ENCODE measurements at regions not wholly inside any gene's neighbourhood (a gene's known extent, or its start where the extent isn't known, plus 50 kb on each side); places are given as distances from the start of the nearest gene placed in this dataset.

- DNase-seq, result no peak
These were observed 350.0 kb upstream of the BCHE start for GRCh38 chr3:166187237-166187636.

GRCh38 chr3:166186003-166186402 lies 348.8 kb upstream of the BCHE start:
- no peak for DNase-seq

- no peak for DNase-seq
These were observed 339.9 kb upstream of the BCHE start for GRCh38 chr3:166177130-166177529.

DNA sequence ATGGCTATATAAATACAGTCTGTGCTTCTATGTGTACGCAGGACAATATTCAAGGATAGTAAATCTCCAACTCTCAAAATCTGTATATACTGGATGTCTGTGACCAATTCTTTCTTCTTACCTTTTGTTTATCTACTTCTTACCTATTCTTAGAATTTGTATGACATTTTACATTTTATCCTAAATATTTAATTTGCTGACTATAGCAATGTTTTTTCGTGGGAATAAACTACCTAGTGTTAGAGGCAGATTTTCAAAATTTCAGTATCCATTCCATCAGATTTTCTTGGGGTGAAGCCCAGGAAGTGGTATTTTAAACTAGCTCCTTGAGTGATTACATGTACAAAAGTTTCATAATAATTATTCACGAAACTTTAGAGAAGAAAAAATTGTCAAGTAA lies 334.5 kb upstream of the BCHE start:
- no peak for DNase-seq

DNA sequence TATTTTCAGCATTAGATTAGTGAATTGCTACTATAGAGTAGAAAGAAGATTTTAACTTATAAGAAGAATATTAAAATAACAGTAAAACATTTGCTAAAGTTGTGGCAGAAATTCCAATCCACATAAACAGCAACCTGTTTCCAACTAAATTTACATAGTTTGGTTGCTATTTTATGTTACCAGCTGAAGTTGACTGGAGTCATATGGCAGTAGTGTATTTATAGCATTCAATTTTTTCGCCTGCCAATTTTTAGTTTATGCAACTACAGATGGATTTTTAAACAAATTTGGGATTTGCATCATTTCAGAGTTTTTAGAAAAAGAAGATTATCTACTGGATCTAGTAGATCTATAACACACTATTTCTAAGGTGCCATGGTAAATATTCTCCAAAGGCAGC lies 332.5 kb upstream of the BCHE start:
- no peak for DNase-seq

GRCh38 chr3:166127969-166128368 lies 290.7 kb upstream of the BCHE start:
- DNase-seq, result no peak

DNA sequence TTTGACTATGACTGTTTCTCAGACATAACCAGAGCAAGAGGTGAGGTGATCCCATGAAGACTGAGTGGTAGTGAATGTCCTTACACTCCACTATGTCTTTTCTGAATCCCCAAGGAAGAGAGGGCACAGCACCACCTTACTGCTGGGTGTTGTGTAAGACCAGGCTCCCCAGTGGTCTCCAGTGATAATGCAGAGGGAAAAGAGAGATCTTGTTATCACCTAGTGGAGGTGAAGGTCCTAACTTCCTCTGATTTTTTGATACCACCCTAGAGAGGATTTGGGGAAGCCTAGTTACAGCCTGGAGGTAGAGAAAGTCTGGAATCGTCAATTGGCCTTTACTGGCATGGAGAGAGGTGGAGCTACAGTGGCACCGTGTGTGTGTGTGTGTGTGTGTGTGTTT lies 288.0 kb upstream of the BCHE start:
- DNase-seq, result no peak

- DNase-seq, result no peak
These were observed 286.4 kb upstream of the BCHE start for GRCh38 chr3:166123576-166123975.

GRCh38 chr3:166123088-166123487 lies 285.9 kb upstream of the BCHE start:
- no peak for DNase-seq

- no peak for DNase-seq
These were observed 280.8 kb upstream of the BCHE start for GRCh38 chr3:166118049-166118448.

GRCh38 chr3:166114448-166114847 lies 277.2 kb upstream of the BCHE start:
- no peak for DNase-seq

GRCh38 chr3:166111562-166111961 lies 274.3 kb upstream of the BCHE start:
- no peak for DNase-seq

- no peak for DNase-seq
These were observed 272.9 kb upstream of the BCHE start for GRCh38 chr3:166110102-166110501.

GRCh38 chr3:166104938-166105337 lies 267.7 kb upstream of the BCHE start:
- DNase-seq, result no peak

GRCh38 chr3:166100730-166101129 lies 263.5 kb upstream of the BCHE start:
- no peak for DNase-seq

DNA sequence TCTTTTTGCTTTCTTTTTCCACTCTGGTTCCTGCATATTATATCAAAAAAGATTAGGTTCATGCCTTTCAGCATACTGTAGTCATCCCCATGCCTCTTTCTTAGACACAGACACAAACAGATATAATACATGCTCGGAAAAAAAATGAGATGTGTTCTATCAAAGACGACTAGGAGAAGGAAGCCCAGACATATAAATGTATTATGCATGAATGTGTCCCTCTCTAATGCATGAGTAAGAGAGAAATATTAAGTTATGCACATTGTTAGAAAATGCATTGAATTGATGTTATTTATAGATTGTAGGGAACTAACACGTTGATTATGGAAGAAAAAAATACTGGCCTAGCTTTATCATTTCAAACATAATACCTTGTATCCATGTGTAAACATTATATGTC lies 252.4 kb upstream of the BCHE start:
- no peak for DNase-seq

DNA sequence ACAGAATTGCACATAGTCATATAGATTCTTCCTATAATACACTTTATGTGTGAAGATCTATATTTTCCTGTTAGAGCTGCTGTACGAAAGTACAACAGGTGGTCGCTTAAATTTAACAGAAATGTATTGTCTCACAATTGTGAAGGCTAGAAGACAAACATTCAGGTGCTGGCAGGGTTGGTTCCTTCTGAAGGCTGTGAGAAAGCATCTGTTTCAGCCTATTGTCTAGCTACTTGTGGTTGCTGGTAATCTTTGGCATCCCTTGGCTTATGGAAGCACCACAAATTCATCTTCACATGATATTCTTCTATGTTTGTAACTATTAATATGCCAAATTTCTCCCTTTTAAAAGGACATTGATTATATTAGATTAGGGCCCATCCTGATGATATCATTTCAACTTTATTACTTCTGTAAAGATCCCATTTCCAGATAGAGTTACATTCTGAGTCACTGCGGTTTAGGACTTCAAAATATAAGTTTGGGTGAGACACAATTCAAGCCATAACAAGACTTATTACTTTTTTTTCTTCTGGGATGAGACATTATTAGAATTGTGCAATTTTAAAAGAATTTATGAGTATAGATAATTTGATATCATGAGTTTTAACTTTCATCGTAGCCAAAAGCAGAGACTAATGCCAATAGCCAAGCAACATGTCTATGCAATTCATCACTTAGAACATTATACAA lies 248.1 kb upstream of the BCHE start:
- no peak for DNase-seq

DNA sequence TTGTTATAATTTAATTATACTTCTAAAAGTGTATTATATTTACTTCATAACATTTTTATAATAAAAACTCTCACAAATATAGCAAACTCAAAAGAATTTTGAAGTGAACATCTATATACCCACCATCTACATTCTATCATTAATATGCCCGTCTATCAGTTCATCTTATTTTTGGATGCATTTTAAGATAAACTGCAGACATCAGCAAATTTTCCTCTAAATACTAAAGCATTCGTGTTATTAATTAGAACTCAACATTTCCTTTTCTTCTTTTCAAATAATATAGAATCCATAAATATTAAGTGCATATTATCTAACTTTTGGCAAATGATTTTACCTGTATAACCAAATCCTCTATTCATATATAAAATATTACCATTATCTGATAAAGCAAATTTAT lies 242.9 kb upstream of the BCHE start:
- no peak for DNase-seq

DNA sequence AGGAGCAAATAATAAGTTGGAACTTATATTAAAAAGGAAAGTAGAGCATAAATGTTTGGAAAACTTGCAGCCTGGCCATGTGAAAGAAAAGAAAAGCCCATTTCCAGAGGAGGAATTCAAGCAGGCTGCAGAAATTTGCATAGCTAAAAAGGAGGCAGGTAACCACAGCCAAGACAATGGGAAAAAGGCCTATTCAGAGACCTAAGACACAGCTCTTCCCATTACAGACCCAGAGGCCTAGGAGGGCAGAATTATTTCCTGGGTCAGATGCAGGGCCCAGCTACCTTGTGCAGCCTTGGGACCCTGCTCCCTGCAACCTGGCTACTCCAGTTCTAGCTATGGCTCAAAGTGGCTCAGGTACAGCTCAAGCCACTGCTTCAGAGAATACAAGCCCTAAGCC lies 234.6 kb upstream of the BCHE start:
- no peak for DNase-seq

DNA sequence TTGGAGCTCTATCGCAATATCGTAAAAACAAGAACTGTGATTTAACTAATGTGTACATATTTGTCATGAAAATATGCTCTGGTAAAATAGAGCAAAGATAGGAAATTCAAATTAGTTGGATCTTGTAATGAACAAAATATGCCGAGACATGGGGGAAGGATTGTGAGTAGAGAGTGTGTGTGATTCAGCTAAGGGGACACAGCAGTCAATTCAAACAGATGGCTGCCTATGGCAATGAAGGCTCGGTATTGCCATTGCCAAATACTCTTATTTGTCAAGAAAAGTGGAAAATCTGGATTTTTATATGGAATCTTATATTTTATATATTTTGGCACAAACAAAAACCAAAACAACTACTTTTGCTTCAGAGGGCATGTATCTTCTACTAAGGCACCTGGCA lies 227.3 kb upstream of the BCHE start:
- no peak for DNase-seq

- no peak for DNase-seq
These were observed 223.7 kb upstream of the BCHE start for GRCh38 chr3:166060789-166061479.

- no peak for DNase-seq
These were observed 215.2 kb upstream of the BCHE start for GRCh38 chr3:166052440-166052839.

DNA sequence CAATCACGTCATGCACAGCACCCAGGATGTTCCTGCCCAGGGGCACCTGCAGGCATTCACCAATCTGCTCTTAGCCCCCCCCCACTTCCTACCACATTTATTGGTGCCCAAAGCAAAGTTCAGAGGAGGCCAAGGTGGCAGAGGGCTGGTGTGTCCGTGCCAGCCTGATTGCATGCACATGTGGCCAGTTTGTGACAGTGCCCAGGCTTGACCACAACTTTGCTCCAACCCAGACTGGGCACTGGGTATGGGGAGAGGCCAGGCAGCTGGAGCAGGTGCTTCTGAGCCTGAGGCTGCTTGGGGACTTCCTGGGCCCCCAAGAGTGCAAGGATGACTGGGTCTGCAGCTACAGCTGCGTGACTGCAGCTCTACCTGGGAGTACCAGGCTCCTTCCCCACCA lies 192.3 kb upstream of the BCHE start:
- no peak for DNase-seq

- DNase-seq, result no peak
These were observed 176.0 kb upstream of the BCHE start for GRCh38 chr3:166013073-166013679.
